ENCODE measurements at regions not wholly inside any gene's neighbourhood (a gene's known extent, or its start where the extent isn't known, plus 50 kb on each side); places are given as distances from the start of the nearest gene placed in this dataset.

GRCh38 chr13:97583907-97584497 lies 150.0 kb downstream of the RAP2A start:
- Histone ChIP-seq H3K4me3 (no peak overlapping the region), H3K36me3 (no peaks in the 10 kb centered on the region), H3K4me1 (no peaks in the 10 kb centered on the region), H3K9me3 (no peaks in the 10 kb centered on the region), H3K27ac (no peak overlapping the region), H3K27me3 (no peaks in the 10 kb centered on the region)
- DNase-seq (no peak), ATAC-seq (no peak)
- TF ChIP-seq CTCF (IDR thresholded peaks at IDR 0.05) = no peak
- intact Hi-C loops (cut with DNase I) = no loop called here
- 50 to 64% methylated on average over 3 of the region's 3 CpGs for WGBS, 2 donors

- H3K36me3 ChIP-seq = no peaks in the 10 kb centered on the region
- no peaks in the 10 kb centered on the region for H3K4me1 ChIP-seq
- H3K27me3 ChIP-seq = no peaks in the 10 kb centered on the region
- ATAC-seq = no peak
- TF ChIP-seq CTCF (IDR thresholded peaks at IDR 0.05) = no peak
- no peak overlapping the region for H3K4me3 ChIP-seq
- WGBS, 2 donors = 45 to 52% methylated on average over 1 of the region's 1 CpG
- H3K9me3 ChIP-seq = no peaks in the 10 kb centered on the region
- intact Hi-C loops (cut with DNase I) = no loop called here
- no peak for DNase-seq
- no peak overlapping the region for H3K27ac ChIP-seq
These were observed 153.0 kb downstream of the RAP2A start for GRCh38 chr13:97586941-97587340.

GRCh38 chr13:97588993-97589392 lies 155.0 kb downstream of the RAP2A start:
- Histone ChIP-seq H3K27ac (no peak overlapping the region), H3K9me3 (no peaks in the 10 kb centered on the region), H3K27me3 (peaks cover 0 to 4% (median 0%) of the 10 kb centered on the region in 7 donors), H3K36me3 (no peaks in the 10 kb centered on the region), H3K4me3 (no peak overlapping the region), H3K4me1 (no peaks in the 10 kb centered on the region)
- no peak for TF ChIP-seq CTCF (IDR thresholded peaks at IDR 0.05)
- ATAC-seq = no peak
- no peak for DNase-seq
- intact Hi-C loops (cut with DNase I) = no loop called here
- WGBS, 2 donors = 67 to 80% methylated on average over 1 of the region's 1 CpG

- DNase-seq (no peak), ATAC-seq (no peak)
- Histone ChIP-seq H3K27me3 (no peaks in the 10 kb centered on the region), H3K4me1 (peaks cover 0 to 6% (median 0%) of the 10 kb centered on the region in 9 donors), H3K27ac (no peak overlapping the region), H3K9me3 (peaks cover 0 to 28% (median 0%) of the 10 kb centered on the region in 11 donors), H3K36me3 (no peaks in the 10 kb centered on the region), H3K4me3 (no peak overlapping the region)
- intact Hi-C loops (cut with DNase I) = loop anchor here in 1 of 10 donors (5.0 kb wide), 1 partner anchor 407 kb away; no protein-coding TSS in a partner anchor
- TF ChIP-seq CTCF (IDR thresholded peaks at IDR 0.05) = no peak
- WGBS, 2 donors = 36 to 47% methylated on average over 3 of the region's 3 CpGs
These were observed 166.6 kb downstream of the RAP2A start for GRCh38 chr13:97600458-97601075.
